ENCODE measurements at regions not wholly inside any gene's neighbourhood (a gene's known extent, or its start where the extent isn't known, plus 50 kb on each side); places are given as distances from the start of the nearest gene placed in this dataset.

- Histone ChIP-seq H4K20me1 (ENCODE audit: insufficient read depth, low read length) (no peaks in the 10 kb centered on the region), H3K4me1 (ENCODE audit: insufficient read depth, low read length, severe bottlenecking) (no peaks in the 10 kb centered on the region), H3K9me3 (ENCODE audit: low read length) (no peaks in the 10 kb centered on the region), H3K27ac (ENCODE audit: low read depth, low read length, poor library complexity, severe bottlenecking) (no peak overlapping the region), H3K36me3 (ENCODE audit: insufficient read depth, low read length) (no peaks in the 10 kb centered on the region), H3K9ac (ENCODE audit: low read length) (no peak overlapping the region), H3K27me3 (ENCODE audit: insufficient read depth, low read length) (0 out of 2 replicates have a peak, but pooled peaks cover 4% of the 10 kb centered on the region), H3K4me3 (ENCODE audit: low read depth, low read length, poor library complexity, severe bottlenecking) (no peak overlapping the region), H3K9me2 (ENCODE audit: low read depth, low read length) (no peaks in the 10 kb centered on the region), H3K4me2 (ENCODE audit: low read length) (no peak overlapping the region), H2AFZ (ENCODE audit: low read length) (no peak overlapping the region), H3F3A (ENCODE audit: insufficient read depth, low read length) (no peaks in the 10 kb centered on the region), H3K79me2 (ENCODE audit: insufficient read depth, low read length) (no peaks in the 10 kb centered on the region)
- TF ChIP-seq, protein P1, sequence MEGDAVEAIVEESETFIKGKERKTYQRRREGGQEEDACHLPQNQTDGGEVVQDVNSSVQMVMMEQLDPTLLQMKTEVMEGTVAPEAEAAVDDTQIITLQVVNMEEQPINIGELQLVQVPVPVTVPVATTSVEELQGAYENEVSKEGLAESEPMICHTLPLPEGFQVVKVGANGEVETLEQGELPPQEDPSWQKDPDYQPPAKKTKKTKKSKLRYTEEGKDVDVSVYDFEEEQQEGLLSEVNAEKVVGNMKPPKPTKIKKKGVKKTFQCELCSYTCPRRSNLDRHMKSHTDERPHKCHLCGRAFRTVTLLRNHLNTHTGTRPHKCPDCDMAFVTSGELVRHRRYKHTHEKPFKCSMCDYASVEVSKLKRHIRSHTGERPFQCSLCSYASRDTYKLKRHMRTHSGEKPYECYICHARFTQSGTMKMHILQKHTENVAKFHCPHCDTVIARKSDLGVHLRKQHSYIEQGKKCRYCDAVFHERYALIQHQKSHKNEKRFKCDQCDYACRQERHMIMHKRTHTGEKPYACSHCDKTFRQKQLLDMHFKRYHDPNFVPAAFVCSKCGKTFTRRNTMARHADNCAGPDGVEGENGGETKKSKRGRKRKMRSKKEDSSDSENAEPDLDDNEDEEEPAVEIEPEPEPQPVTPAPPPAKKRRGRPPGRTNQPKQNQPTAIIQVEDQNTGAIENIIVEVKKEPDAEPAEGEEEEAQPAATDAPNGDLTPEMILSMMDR (IDR thresholded peaks at IDR 0.05; ENCODE audit: low read length): no peak
- no peak for TF ChIP-seq EZH2 (IDR thresholded peaks at IDR 0.05; ENCODE audit: borderline replicate concordance, low read length)
Measured at GRCh38 chr16:13560151-13560550, 359.8 kb upstream of the ERCC4 start.

DNA sequence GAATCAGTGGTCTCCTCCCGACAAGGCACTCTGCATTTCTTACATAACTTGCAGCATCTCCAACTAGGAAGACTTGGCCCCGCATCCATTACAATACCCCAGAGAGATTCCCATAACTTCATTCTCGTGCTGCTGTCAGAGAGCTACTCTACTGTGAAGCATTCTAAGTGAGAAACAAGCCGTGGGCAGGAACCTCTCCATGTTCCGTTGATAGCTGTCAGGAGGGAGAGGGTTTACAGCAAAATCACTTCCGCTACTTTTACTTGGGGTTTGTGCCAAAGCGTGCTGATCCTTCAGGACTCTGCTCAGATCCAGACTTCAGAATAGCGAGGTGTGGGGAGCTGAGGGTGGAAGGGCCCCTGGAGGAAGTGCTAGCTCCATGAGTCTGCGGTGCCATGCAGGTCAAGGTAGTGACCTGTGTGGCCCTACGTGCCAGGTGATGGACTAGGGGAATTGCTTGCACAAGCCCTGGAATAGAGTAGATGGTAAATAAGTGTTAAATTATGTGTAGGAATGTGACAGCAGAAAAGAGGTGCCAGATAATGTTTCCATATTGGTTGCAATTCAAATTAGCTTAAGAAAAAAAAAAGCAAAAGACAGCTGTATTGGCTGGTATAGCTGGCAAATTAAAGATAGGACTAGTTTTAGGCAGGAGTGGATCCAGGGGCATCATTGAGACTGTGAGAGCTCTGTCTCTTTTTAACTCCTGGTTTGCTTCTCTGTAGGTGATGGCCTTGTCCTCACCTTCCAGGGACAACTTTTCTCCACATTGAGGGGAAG is 358.5 kb upstream of the ERCC4 start:
- no peaks in the 10 kb centered on the region for H4K20me1 ChIP-seq (ENCODE audit: insufficient read depth, low read length)
- no peak overlapping the region for H3K4me2 ChIP-seq (ENCODE audit: low read length)
- no peaks in the 10 kb centered on the region for H3K36me3 ChIP-seq (ENCODE audit: insufficient read depth, low read length)
- H3F3A ChIP-seq (ENCODE audit: insufficient read depth, low read length): no peaks in the 10 kb centered on the region
- no peaks in the 10 kb centered on the region for H3K9me3 ChIP-seq (ENCODE audit: low read length)
- H3K27me3 ChIP-seq (ENCODE audit: insufficient read depth, low read length): 0 out of 2 replicates have a peak, but pooled peaks cover 4% of the 10 kb centered on the region
- H3K4me1 ChIP-seq (ENCODE audit: insufficient read depth, low read length, severe bottlenecking): no peaks in the 10 kb centered on the region
- TF ChIP-seq EZH2 (IDR thresholded peaks at IDR 0.05; ENCODE audit: borderline replicate concordance, low read length): no peak
- TF ChIP-seq, protein P1 (IDR thresholded peaks at IDR 0.05; ENCODE audit: low read length): no peak
- no peaks in the 10 kb centered on the region for H3K9me2 ChIP-seq (ENCODE audit: low read depth, low read length)
- H3K79me2 ChIP-seq (ENCODE audit: insufficient read depth, low read length): no peaks in the 10 kb centered on the region
- H3K9ac ChIP-seq (ENCODE audit: low read length): no peak overlapping the region
- no peak overlapping the region for H3K4me3 ChIP-seq (ENCODE audit: low read depth, low read length, poor library complexity, severe bottlenecking)
- H2AFZ ChIP-seq (ENCODE audit: low read length): no peak overlapping the region
- H3K27ac ChIP-seq (ENCODE audit: low read depth, low read length, poor library complexity, severe bottlenecking): no peak overlapping the region

- 0 out of 2 replicates have a peak, but pooled peaks cover 4% of the 10 kb centered on the region for H3K27me3 ChIP-seq (ENCODE audit: insufficient read depth, low read length)
- no peak overlapping the region for H3K27ac ChIP-seq (ENCODE audit: low read depth, low read length, poor library complexity, severe bottlenecking)
- H4K20me1 ChIP-seq (ENCODE audit: insufficient read depth, low read length): no peaks in the 10 kb centered on the region
- H3F3A ChIP-seq (ENCODE audit: insufficient read depth, low read length): no peaks in the 10 kb centered on the region
- no peaks in the 10 kb centered on the region for H3K79me2 ChIP-seq (ENCODE audit: insufficient read depth, low read length)
- H3K4me3 ChIP-seq (ENCODE audit: low read depth, low read length, poor library complexity, severe bottlenecking): no peak overlapping the region
- no peaks in the 10 kb centered on the region for H3K9me3 ChIP-seq (ENCODE audit: low read length)
- H3K9ac ChIP-seq (ENCODE audit: low read length): no peak overlapping the region
- H2AFZ ChIP-seq (ENCODE audit: low read length): no peak overlapping the region
- TF ChIP-seq, protein P1 (IDR thresholded peaks at IDR 0.05; ENCODE audit: low read length): no peak
- TF ChIP-seq EZH2 (IDR thresholded peaks at IDR 0.05; ENCODE audit: borderline replicate concordance, low read length): no peak
- no peak overlapping the region for H3K4me2 ChIP-seq (ENCODE audit: low read length)
- no peaks in the 10 kb centered on the region for H3K9me2 ChIP-seq (ENCODE audit: low read depth, low read length)
- no peaks in the 10 kb centered on the region for H3K36me3 ChIP-seq (ENCODE audit: insufficient read depth, low read length)
- H3K4me1 ChIP-seq (ENCODE audit: insufficient read depth, low read length, severe bottlenecking): no peaks in the 10 kb centered on the region
Measured at GRCh38 chr16:13568803-13569202, 351.2 kb upstream of the ERCC4 start.
